ENCODE measurements at regions not wholly inside any gene's neighbourhood (a gene's known extent, or its start where the extent isn't known, plus 50 kb on each side); places are given as distances from the start of the nearest gene placed in this dataset.
A peak's percentile ranks its signal among the peaks of the same experiment; 100 is the strongest.

DNA sequence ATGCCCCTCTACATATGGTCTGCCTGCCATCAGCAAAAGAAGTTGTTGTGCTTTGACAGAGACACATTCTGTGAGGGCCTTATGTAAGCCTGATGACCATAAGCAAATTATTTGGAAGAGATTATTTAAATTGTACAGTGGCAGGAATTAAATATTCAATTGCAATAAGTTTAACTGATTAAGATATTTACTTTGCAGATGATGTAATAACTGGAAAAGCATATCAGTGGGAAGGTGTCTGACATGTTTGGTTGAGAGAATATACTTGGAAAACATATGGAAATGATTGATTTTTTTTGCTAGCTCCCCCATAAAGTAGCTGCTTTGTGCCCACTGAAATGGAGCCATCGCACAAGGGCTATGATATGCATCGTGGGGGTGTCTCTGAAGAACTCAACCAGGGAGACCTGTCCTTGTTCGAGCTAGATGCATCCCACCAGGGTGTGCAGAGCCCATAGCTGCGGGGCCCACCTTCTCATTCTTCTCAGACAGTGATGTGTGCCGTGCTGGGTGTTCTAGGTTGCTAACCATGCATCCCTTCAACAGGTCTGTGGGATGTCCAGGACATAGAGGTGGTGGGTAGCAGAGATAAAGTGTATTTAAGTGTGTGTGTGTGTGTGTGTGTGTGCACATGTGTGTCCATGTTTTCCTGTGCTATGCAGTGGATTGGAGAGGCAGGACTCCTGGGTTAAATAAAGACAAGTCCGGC is 90.4 kb upstream of the PARD3B start:
- no peak for DNase-seq (ENCODE audit: low read depth)
- Histone ChIP-seq H3K36me3 (ENCODE audit: control insufficient read depth, insufficient read depth, low read length) (no peaks in the 10 kb centered on the region), H3K4me3 (ENCODE audit: low read depth, low read length) (no peak overlapping the region), H3K27me3 (ENCODE audit: control insufficient read depth, insufficient read depth, low read length) (no peaks in the 10 kb centered on the region)
- TF ChIP-seq, protein P1, sequence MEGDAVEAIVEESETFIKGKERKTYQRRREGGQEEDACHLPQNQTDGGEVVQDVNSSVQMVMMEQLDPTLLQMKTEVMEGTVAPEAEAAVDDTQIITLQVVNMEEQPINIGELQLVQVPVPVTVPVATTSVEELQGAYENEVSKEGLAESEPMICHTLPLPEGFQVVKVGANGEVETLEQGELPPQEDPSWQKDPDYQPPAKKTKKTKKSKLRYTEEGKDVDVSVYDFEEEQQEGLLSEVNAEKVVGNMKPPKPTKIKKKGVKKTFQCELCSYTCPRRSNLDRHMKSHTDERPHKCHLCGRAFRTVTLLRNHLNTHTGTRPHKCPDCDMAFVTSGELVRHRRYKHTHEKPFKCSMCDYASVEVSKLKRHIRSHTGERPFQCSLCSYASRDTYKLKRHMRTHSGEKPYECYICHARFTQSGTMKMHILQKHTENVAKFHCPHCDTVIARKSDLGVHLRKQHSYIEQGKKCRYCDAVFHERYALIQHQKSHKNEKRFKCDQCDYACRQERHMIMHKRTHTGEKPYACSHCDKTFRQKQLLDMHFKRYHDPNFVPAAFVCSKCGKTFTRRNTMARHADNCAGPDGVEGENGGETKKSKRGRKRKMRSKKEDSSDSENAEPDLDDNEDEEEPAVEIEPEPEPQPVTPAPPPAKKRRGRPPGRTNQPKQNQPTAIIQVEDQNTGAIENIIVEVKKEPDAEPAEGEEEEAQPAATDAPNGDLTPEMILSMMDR (IDR thresholded peaks at IDR 0.05; ENCODE audit: insufficient read depth, low read length, poor library complexity, severe bottlenecking) = no peak

GRCh38 chr2:204468746-204469429 is 76.4 kb upstream of the PARD3B start:
- no peaks in the 10 kb centered on the region for H3K36me3 ChIP-seq (ENCODE audit: control insufficient read depth, insufficient read depth, low read length)
- no peak overlapping the region for H3K4me3 ChIP-seq (ENCODE audit: low read depth, low read length)
- TF ChIP-seq, protein P1 (IDR thresholded peaks at IDR 0.05; ENCODE audit: insufficient read depth, low read length, poor library complexity, severe bottlenecking) = no peak
- DNase-seq (ENCODE audit: low read depth) = peak; percentile 25
- no peaks in the 10 kb centered on the region for H3K27me3 ChIP-seq (ENCODE audit: control insufficient read depth, insufficient read depth, low read length)

DNA sequence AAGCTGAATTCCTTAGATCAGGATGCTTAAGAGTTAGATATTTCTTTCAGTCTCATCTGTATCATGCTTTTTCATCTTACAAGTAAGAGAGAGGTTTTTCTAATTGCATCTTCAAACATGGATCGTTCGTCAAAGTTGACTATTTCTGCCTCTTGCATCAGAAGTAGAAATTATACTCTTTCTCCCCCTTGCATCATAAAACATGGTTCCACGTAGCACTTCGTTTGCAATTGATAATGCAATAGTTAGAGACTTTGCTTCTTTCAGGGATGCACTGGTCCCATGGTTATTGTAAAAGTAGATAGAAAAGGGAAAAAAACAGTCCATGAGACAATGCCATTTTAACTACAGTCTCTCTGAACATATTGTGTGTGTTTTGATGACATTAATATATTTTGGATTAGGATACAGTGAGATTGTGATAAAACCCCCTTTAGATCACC is 75.1 kb upstream of the PARD3B start:
- no peak for DNase-seq (ENCODE audit: low read depth)
- Histone ChIP-seq H3K27me3 (ENCODE audit: control insufficient read depth, insufficient read depth, low read length) (no peaks in the 10 kb centered on the region), H3K4me3 (ENCODE audit: low read depth, low read length) (no peak overlapping the region), H3K36me3 (ENCODE audit: control insufficient read depth, insufficient read depth, low read length) (no peaks in the 10 kb centered on the region)
- TF ChIP-seq, protein P1 (IDR thresholded peaks at IDR 0.05; ENCODE audit: insufficient read depth, low read length, poor library complexity, severe bottlenecking) = no peak

DNA sequence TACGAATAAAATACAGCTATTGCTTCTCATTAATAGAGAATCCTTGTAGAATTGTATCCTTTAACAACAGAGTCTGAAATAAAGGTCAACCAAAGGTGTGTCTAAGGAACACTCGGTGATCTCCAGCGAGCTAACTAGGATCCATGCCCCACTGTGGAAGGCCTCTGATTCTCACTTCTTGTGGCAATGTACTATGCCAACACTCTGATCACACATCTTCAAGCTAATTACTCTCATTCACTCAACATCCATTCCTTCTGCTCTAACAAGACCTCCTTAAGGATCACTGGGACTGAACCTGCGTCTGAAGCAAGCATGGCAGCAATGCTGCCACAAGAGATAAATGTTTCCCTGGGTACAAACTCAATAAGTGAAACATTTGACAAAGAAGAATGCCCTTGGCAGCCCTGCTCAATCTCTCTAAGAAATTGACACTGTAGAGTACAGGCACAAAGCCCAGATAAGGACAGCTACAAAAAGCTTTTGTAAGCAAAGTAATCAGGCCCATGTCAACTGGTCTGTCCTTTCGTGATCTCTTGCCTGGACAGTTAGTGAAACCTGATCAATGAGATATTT is 74.6 kb upstream of the PARD3B start:
- TF ChIP-seq, protein P1 (IDR thresholded peaks at IDR 0.05; ENCODE audit: insufficient read depth, low read length, poor library complexity, severe bottlenecking) = no peak
- no peak for DNase-seq (ENCODE audit: low read depth)
- Histone ChIP-seq H3K4me3 (ENCODE audit: low read depth, low read length) (no peak overlapping the region), H3K36me3 (ENCODE audit: control insufficient read depth, insufficient read depth, low read length) (no peaks in the 10 kb centered on the region), H3K27me3 (ENCODE audit: control insufficient read depth, insufficient read depth, low read length) (no peaks in the 10 kb centered on the region)

DNA sequence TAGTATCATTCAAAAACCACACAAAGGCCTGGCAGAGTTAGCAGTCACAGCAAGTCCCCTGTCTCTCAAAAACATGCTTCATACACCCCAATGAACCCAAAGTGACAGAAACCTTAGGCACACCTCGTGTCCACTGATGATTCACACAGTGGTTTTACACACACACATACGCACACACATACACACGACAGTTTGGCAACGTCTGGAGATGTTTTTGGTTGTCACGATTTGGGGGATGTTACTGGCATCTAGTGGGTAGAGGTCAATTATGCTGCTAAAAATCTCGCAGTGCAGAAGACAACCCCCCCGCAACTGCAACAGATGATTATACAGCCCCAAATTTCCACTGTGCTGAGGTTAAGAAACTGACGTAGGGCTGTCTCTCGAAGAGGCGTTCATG is 72.9 kb upstream of the PARD3B start:
- TF ChIP-seq, protein P1 (IDR thresholded peaks at IDR 0.05; ENCODE audit: insufficient read depth, low read length, poor library complexity, severe bottlenecking) = no peak
- DNase-seq (ENCODE audit: low read depth) = no peak
- H3K27me3 ChIP-seq (ENCODE audit: control insufficient read depth, insufficient read depth, low read length) = no peaks in the 10 kb centered on the region
- no peaks in the 10 kb centered on the region for H3K36me3 ChIP-seq (ENCODE audit: control insufficient read depth, insufficient read depth, low read length)
- H3K4me3 ChIP-seq (ENCODE audit: low read depth, low read length) = no peak overlapping the region
